GM18498 (cell line): ENCODE measurements at regions not wholly inside any gene's neighbourhood (a gene's known extent, or its start where the extent isn't known, plus 50 kb on each side); places are given as distances from the start of the nearest gene placed in this dataset.

Experiments
- ATAC-seq: cut with Tn5 transposase; IDR thresholded peaks from one replicate; pipeline ENCODE4 v1.9.1; 2021; ENCODE audit warnings: mild to moderate bottlenecking, moderate library complexity; ENCODE audit not compliant: unreplicated experiment

GRCh38 chr20:58004146-58004545, 224.3 kb downstream of the ANKRD60 start:
- no peak for ATAC-seq

- no peak for ATAC-seq
Observed at GRCh38 chr20:58003525-58003924, 224.9 kb downstream of the ANKRD60 start.

DNA sequence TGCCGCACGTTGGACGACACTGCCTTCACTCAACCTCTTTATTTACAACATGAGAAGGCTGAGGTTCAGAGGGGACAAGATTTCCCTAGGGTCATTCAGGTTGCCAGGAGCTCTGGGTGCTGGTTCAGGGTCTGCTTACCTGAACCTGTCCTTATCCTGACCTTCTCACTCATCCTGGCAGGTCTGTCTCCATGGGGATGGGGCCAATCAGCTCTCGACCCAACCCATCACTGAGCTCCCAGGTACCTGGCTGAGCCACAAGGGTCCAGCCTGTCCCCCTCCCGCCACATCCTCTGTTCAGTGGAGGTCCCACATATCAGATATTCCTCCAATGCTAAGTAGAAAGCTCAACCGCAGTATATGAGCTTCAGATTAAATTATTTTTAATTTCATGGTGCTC, 225.6 kb downstream of the ANKRD60 start:
- no peak for ATAC-seq

- ATAC-seq, result no peak
Observed at GRCh38 chr20:58001946-58002345, 226.5 kb downstream of the ANKRD60 start.

GRCh38 chr20:58001381-58001780, 227.1 kb downstream of the ANKRD60 start:
- no peak for ATAC-seq

- ATAC-seq, result no peak
Observed at GRCh38 chr20:58000861-58001260, 227.6 kb downstream of the ANKRD60 start.

DNA sequence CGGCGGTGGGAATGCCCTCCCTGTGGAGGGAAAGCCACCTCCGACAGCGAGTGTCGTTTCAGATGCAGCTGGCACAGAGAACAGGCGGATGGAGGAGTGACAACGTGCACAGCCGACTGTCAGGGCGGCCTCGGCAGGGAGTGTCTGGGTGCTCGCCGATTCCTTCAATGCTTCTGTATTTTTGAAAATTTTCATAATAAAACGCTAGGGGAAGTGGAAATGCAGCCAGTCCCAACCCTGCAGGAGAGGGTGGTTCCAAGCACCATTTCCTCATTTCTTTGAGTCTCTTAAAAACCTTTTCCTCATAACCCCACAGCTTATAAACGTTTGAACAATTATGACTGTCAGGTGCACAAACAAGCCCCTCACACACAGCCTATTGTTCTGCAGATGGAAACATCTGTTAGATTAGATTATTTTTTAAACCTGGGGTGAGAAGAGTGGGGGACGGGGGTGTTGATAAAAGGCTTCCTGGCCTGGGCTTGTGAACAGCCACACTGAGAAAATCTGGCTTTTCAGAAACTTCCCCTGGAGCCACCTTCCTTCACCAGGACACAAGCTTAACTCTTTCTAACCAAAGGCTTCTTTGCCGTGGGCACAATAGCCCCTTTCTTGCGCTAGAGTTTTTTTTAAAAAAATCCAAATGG, 228.9 kb downstream of the ANKRD60 start:
- no peak for ATAC-seq

- no peak for ATAC-seq
Observed at GRCh38 chr20:57998981-57999464, 229.4 kb downstream of the ANKRD60 start.

DNA sequence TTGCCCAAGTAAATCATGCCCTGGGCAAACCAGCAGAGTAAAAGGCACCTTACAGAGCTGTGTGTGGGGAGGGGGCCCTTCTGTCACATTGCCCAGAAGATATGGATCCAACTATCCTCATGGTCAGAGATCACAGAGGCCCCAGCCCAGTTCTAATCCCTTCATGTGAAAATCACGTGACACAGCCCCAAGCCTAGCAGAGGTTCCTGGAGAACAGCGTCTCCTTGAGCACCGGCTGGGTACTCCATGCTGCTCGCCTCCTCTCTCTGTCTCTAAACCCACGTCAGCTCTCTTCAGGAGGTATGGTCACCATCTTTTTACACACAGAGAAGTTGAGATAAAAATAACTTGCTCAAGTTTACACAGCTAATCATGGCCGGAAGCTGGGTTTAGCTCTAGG, 230.2 kb downstream of the ANKRD60 start:
- no peak for ATAC-seq

- no peak for ATAC-seq
Observed at GRCh38 chr20:57996936-57997890, 231.2 kb downstream of the ANKRD60 start.

DNA sequence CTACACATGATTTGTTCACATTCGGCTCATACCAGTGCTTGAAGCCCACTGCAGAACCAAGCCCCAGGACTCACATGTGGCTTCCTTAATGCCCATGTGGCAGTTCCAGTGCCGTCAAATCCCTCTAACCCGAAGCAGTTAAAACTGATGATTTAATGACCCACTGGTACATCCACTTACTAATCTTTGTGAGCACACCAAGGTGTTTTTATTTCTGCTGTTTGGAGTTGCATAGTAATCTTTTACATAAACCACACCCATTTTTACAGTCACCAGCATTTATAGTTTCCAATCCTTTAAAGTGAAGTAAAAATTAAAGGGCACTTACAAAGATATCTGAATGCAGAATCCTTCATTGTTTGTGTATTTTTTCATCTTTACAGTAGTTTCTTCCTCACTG, 232.0 kb downstream of the ANKRD60 start:
- ATAC-seq, result no peak

- ATAC-seq, result no peak
Observed at GRCh38 chr20:57995381-57995977, 233.0 kb downstream of the ANKRD60 start.

DNA sequence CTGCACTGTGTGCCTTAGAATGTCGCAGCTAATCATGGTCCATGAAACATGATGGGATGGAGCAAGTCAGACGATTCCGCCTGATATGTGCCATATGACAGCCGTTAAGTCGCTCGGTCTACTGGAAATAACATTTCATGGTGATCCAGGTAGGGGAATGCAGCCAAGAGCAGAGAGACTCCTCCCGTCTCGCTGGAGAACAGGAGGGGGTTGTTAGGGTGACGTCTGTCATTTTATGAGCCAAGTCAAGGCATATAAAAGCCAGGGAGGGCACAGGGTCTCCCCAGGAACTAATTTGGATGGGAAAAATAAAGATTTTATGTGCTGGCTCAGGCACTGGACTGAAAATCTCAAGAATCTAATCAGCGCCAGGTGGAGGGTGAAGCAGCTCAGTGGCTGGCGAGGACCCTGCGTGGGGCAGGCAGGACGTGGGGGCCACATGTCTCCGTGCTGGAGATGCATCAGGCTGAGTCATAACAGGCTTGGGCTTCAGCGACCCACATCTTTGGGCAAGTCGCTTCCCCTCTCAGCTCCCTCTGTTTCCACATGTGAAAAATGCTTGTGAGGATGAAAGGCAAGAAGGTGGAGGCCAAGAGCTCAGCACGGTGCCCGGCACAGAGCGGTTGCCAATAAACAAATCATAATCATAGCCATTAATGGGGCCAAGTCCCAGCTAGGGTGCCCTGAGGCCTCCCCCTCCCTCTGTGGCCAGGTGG, 234.6 kb downstream of the ANKRD60 start:
- no peak for ATAC-seq

GRCh38 chr20:57991211-57991881, 237.1 kb downstream of the ANKRD60 start:
- ATAC-seq, result no peak

DNA sequence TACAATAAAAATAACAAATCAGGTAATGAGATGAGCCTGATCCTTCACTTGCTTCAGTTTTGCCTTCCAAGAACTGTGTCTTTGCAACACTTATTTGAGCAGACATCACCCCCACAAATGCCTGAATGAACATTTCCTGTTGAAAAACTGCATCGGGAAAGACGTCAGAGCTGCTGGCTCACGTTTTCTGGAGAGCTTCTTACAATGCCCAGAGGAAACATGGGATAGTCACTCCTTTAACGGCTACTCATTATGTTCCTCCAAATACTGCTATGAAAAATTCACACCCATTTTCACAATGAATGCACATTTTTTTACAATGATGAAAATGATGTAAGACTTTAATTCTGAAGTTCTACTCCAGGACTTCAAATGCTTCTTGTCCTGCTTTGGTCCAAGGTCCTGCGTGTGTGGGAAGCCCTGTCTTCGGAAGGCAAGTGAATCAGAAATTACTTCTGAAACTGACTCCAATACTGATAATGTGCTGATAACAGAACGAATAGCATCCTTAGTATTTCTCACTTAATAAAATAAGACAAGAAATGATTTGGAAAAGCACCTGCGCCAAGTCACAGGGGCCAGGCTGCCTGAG, 238.0 kb downstream of the ANKRD60 start:
- ATAC-seq, result no peak

GRCh38 chr20:57988828-57989227, 239.6 kb downstream of the ANKRD60 start:
- ATAC-seq, result no peak

- no peak for ATAC-seq
Observed at GRCh38 chr20:57988422-57988821, 240.0 kb downstream of the ANKRD60 start.

GRCh38 chr20:57987659-57988058, 240.8 kb downstream of the ANKRD60 start:
- no peak for ATAC-seq

- no peak for ATAC-seq
Observed at GRCh38 chr20:57986666-57987065, 241.8 kb downstream of the ANKRD60 start.

DNA sequence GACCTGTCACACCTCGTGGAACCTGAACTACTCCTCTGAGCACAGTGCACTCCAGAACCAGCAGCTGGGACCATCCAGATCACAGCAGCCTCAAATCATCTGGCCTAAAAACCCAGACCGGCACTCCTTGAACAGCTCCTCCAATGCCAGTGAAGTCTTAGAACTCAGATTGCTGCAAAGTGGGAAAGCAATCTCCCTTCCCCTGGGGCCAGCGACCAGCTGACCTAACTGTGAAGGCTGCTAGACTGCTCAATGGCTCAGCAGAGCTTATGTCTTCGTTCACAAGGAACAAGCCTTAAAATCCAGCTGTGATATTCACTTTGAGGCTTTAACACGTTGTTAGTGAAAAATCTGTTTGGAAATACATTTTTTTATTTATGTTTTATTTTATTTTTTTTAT, 243.2 kb downstream of the ANKRD60 start:
- no peak for ATAC-seq
